OCI-LY7 (cell line): ENCODE measurements at regions not wholly inside any gene's neighbourhood (a gene's known extent, or its start where the extent isn't known, plus 50 kb on each side); places are given as distances from the start of the nearest gene placed in this dataset.

ENCODE experiments used
- BruUV-seq: library from RNA; stranded (reverse); fragments of 400-500 nt; replicated peaks from 2 replicates; lab custom pipeline; 2021; lab: Mats Ljungman, UMichigan
- CTCF ChIA-PET: fragments of 300-600 bp; sonication (Branson Sonifier 250); formaldehyde crosslinking; loops from one replicate; lab custom pipeline; 2022; ENCODE audit warnings: antibody characterized with exemption; ENCODE audit not compliant: unreplicated experiment; lab: Charles Lee
- POLR2A ChIA-PET: fragments of 300-600 bp; sonication (Branson Sonifier 250); formaldehyde crosslinking; loops from one replicate; lab custom pipeline; 2022; ENCODE audit warnings: antibody characterized with exemption; lab: Charles Lee
- DNase-seq: peaks from one replicate; pipeline ENCODE4 v3.0.0-alpha.2; 2015; ENCODE audit warnings: low spot score
- H2AFZ ChIP-seq: fragments of 200-600 bp; sonication (generic), shearing (Covaris generic); 2 replicates; pipeline ENCODE4 v1.6.1; 2014; ENCODE audit warnings: mild to moderate bottlenecking, antibody characterized with exemption, low read length, moderate library complexity
- H3K27ac ChIP-seq: fragments of 200-600 bp; sonication (generic); 2 replicates; pipeline ENCODE4 v1.5.1; 2014; ENCODE audit warnings: mixed run types, low read depth, mild to moderate bottlenecking, moderate library complexity, low read length, inconsistent platforms; ENCODE audit not compliant: poor library complexity, severe bottlenecking
- H3K36me3 ChIP-seq: fragments of 200-600 bp; sonication (generic); 2 replicates; pipeline ENCODE4 v1.6.1; 2014; ENCODE audit warnings: mild to moderate bottlenecking, antibody characterized with exemption, low read length, moderate library complexity, mixed read lengths; ENCODE audit not compliant: insufficient read depth
- H3K4me1 ChIP-seq: fragments of 200-600 bp; sonication (generic); 2 replicates; pipeline ENCODE4 v1.5.1; 2014; ENCODE audit warnings: mild to moderate bottlenecking, low read length; ENCODE audit not compliant: insufficient read depth, poor library complexity, severe bottlenecking
- H3K4me2 ChIP-seq: fragments of 200-600 bp; sonication (generic); 2 replicates; pipeline ENCODE4 v1.6.1; 2014; ENCODE audit warnings: mild to moderate bottlenecking, low read length
- H3K4me3 ChIP-seq: fragments of 200-600 bp; sonication (generic); 2 replicates; pipeline ENCODE4 v1.5.1; 2014; ENCODE audit warnings: mild to moderate bottlenecking, low read depth, low read length; ENCODE audit not compliant: poor library complexity, severe bottlenecking
- H3K79me2 ChIP-seq: fragments of 200-600 bp; sonication (generic); 2 replicates; pipeline ENCODE4 v1.6.1; 2016; ENCODE audit warnings: low read depth, mild to moderate bottlenecking, low read length, moderate library complexity, mixed read lengths; ENCODE audit not compliant: insufficient read depth
- H3K9me2 ChIP-seq: fragments of 200-600 bp; sonication (generic); 2 replicates; pipeline ENCODE4 v1.6.1; 2016; ENCODE audit warnings: mild to moderate bottlenecking, low read length, mixed read lengths; ENCODE audit not compliant: insufficient read depth
- H3K9me3 ChIP-seq: fragments of 200-600 bp; sonication (generic); 2 replicates; pipeline ENCODE4 v1.6.1; 2014; ENCODE audit warnings: mild to moderate bottlenecking, mixed run types, low read length, mixed read lengths
- H4K20me1 ChIP-seq: fragments of 200-600 bp; sonication (generic); 2 replicates; pipeline ENCODE4 v1.6.1; 2014; ENCODE audit warnings: mild to moderate bottlenecking, antibody characterized with exemption, low read length, moderate library complexity, mixed read lengths; ENCODE audit not compliant: insufficient read depth
- EZH2phosphoT487 ChIP-seq: fragments of 200-600 bp; sonication (generic); IDR thresholded peaks from 2 replicates; pipeline ENCODE4 v1.6.1; 2018; ENCODE audit warnings: low read depth, borderline replicate concordance, mild to moderate bottlenecking, mixed run types, antibody characterized with exemption, low read length, moderate library complexity, mixed read lengths
- intact Hi-C: fragments of 100-400 bp; cut with micrococcal nuclease; formaldehyde crosslinking; loops from one replicate; pipeline ENCODE4 v1.10.0; 2022; ENCODE audit not compliant: unreplicated experiment
- TF ChIP-seq, protein P1 (sequence below): fragments of 200-600 bp; sonication (generic); conservative IDR thresholded peaks from 2 replicates; pipeline ENCODE4 v1.5.1; 2014; ENCODE audit warnings: mild to moderate bottlenecking, antibody characterized with exemption, low read length, moderate library complexity, mixed read lengths

DNA sequence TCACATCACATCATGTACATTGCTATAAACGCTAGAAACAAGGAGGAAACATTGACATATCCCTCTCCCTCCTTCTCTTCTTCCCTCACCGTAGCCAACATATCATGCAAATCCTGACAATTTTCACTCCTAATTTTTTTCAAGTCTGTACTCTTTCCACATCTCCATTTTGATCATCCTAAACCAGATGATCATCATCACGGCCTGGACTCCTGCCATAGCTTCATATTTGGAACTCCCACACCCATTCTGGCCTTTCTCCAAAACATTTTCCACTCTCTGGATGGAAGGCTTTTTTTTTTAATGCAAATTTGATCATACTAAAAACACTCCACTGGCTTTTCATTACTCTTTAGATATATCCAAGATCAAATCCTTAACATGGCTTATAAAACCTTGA is 248.0 kb upstream of the CNTN3 start:
- no peaks in the 10 kb centered on the region for H4K20me1 ChIP-seq
- no peak overlapping the region for H3K27ac ChIP-seq

DNA sequence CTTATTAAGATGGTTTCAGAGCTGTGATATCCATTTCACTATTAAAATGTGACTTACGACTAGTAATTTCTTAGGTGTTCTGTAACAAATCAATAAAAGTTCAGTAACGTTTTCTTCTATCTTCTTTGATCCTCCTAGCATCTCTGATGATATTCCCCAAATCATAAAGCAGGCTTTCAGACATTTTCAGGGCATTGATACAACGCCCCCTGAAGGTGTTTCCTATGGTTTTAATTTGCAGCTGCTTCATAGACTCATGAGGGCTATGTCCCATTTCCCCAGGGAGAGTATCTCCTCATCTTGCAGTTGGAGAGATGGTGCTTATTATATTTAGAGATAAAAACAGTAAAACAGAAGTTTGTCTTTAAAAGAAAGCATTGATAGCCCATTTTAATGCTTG is 246.8 kb upstream of the CNTN3 start:
- Histone ChIP-seq H3K79me2 (no peaks in the 10 kb centered on the region), H3K27ac (no peak overlapping the region), H3K9me3 (no peaks in the 10 kb centered on the region), H3K4me1 (no peaks in the 10 kb centered on the region), H2AFZ (no peak overlapping the region), H3K4me3 (no peak overlapping the region), H3K4me2 (no peak overlapping the region), H4K20me1 (no peaks in the 10 kb centered on the region), H3K36me3 (no peaks in the 10 kb centered on the region), H3K9me2 (no peaks in the 10 kb centered on the region)
- CTCF ChIA-PET = no interaction called here
- intact Hi-C loops = no loop called here
- no peak for TF ChIP-seq EZH2phosphoT487
- TF ChIP-seq, protein P1, sequence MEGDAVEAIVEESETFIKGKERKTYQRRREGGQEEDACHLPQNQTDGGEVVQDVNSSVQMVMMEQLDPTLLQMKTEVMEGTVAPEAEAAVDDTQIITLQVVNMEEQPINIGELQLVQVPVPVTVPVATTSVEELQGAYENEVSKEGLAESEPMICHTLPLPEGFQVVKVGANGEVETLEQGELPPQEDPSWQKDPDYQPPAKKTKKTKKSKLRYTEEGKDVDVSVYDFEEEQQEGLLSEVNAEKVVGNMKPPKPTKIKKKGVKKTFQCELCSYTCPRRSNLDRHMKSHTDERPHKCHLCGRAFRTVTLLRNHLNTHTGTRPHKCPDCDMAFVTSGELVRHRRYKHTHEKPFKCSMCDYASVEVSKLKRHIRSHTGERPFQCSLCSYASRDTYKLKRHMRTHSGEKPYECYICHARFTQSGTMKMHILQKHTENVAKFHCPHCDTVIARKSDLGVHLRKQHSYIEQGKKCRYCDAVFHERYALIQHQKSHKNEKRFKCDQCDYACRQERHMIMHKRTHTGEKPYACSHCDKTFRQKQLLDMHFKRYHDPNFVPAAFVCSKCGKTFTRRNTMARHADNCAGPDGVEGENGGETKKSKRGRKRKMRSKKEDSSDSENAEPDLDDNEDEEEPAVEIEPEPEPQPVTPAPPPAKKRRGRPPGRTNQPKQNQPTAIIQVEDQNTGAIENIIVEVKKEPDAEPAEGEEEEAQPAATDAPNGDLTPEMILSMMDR = no peak
- POLR2A ChIA-PET = interaction anchor here (0.6 kb wide), 1 partner anchor 37 kb away, joined by 5 read pairs; no protein-coding TSS in a partner anchor
- BruUV-seq = no TSS peak
- no peak for DNase-seq

More for the DNA sequence above, 248.0 kb upstream of the CNTN3 start:
- H3K4me1 ChIP-seq = no peaks in the 10 kb centered on the region
- H3K4me2 ChIP-seq = no peak overlapping the region
- intact Hi-C loops = no loop called here
- no peak overlapping the region for H3K4me3 ChIP-seq
- POLR2A ChIA-PET = no interaction called here
- no peaks in the 10 kb centered on the region for H3K79me2 ChIP-seq
- CTCF ChIA-PET = no interaction called here
- no peaks in the 10 kb centered on the region for H3K36me3 ChIP-seq
- BruUV-seq = no TSS peak
- no peak overlapping the region for H2AFZ ChIP-seq
- no peaks in the 10 kb centered on the region for H3K9me2 ChIP-seq
- no peaks in the 10 kb centered on the region for H3K9me3 ChIP-seq
- no peak for DNase-seq
- TF ChIP-seq, protein P1 = no peak
- TF ChIP-seq EZH2phosphoT487 = no peak

DNA sequence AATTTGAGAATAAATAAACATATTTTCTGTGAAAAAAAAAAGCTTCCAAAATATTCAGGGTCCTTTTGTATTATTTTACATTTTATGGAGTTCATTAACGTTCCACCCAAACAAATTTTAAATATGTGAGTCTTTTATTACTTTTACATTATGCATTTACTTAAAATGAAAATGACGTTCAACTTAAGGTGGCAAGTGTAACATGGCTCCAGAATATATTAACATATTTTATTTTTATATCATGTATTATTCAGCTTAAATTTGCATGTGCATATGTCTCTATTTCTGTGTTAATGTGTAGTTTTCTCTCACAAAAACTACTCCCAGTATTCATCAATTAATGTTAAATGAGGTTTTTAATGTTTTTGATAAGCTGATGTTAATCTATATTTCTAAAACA is 243.6 kb upstream of the CNTN3 start:
- H3K4me3 ChIP-seq = no peak overlapping the region
- ChIA-PET CTCF (no interaction called here), POLR2A (interaction anchor here (1.0 kb wide), 2 partner anchors 34 to 63 kb away, joined by 3 read pairs; no protein-coding TSS in a partner anchor)
- H4K20me1 ChIP-seq = no peaks in the 10 kb centered on the region
- no peaks in the 10 kb centered on the region for H3K9me2 ChIP-seq
- no peak overlapping the region for H3K27ac ChIP-seq
- TF ChIP-seq EZH2phosphoT487 = no peak
- TF ChIP-seq, protein P1 = no peak
- no peak overlapping the region for H2AFZ ChIP-seq
- H3K4me1 ChIP-seq = no peaks in the 10 kb centered on the region
- no peaks in the 10 kb centered on the region for H3K79me2 ChIP-seq
- BruUV-seq = no TSS peak
- no peak for DNase-seq
- no peak overlapping the region for H3K4me2 ChIP-seq
- no peaks in the 10 kb centered on the region for H3K36me3 ChIP-seq
- H3K9me3 ChIP-seq = no peaks in the 10 kb centered on the region
- intact Hi-C loops = no loop called here
